GM19351 (cell line): ENCODE measurements at regions not wholly inside any gene's neighbourhood (a gene's known extent, or its start where the extent isn't known, plus 50 kb on each side); places are given as distances from the start of the nearest gene placed in this dataset.

Experiments
- ATAC-seq: cut with Tn5 transposase; IDR thresholded peaks from one replicate; pipeline ENCODE4 v1.9.1; 2021; ENCODE audit warnings: mild to moderate bottlenecking, moderate library complexity; ENCODE audit not compliant: unreplicated experiment

DNA sequence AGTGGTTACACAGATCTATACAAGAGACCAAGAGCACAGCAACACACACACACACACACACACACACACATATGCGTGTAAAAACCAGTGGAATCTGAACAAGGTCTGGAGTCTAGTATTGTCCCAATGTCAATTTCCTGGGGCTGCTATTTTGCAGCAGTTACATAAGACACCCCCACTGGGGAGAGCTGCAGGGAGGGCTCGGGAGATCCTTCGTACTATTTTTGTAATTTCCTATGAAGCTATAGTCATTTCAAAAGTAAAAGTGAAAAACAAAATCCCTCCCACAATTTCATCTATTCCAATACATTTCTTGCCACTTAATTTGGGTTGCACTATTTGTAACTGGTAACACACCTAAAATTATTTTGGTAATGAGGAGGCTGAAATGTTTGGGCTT is 68.5 kb downstream of the C16orf95 start:
- ATAC-seq, result no peak

DNA sequence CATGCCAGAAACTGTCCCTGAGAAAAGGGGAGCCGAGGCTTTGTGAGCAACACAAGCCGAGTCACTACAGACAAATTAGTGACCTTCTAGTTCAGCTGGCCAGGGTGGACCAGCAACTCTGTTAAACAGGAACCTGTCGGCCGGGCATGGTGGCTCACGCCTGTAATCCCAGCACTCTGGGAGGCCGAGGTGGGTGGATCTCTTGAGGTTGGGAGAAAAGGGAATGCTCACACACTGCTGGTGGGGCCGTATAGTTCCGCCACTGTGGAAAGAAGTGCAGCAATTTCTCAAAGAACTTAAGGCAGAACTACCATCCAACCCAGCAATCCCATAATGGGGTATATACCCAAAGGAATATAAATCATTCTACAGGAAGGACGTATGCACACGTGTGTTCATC is 67.8 kb downstream of the C16orf95 start:
- ATAC-seq, result no peak

DNA sequence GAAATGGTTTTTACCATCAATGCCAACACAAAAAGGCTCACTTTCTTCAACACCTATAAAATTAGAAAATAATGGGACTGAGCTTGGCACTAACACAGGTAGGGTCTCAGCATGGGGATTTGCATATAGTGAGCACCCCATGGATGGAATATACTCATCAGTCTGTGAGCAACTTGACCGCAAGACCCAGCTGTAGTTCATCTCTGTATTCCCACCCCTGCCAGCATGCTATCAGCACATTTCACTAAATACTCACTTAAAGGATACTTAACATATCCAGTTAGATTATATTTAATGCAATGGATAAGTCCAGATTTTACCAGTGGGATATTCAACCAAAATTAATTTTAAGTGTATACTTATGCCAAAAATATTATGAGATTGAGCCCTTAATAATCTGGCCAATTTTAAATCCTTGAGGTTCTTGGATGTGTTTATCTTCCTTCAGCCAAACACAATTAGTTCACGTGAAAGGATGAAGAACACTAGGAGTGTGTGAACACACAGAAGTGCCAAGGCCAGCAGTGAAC is 66.7 kb downstream of the C16orf95 start:
- ATAC-seq, result no peak

DNA sequence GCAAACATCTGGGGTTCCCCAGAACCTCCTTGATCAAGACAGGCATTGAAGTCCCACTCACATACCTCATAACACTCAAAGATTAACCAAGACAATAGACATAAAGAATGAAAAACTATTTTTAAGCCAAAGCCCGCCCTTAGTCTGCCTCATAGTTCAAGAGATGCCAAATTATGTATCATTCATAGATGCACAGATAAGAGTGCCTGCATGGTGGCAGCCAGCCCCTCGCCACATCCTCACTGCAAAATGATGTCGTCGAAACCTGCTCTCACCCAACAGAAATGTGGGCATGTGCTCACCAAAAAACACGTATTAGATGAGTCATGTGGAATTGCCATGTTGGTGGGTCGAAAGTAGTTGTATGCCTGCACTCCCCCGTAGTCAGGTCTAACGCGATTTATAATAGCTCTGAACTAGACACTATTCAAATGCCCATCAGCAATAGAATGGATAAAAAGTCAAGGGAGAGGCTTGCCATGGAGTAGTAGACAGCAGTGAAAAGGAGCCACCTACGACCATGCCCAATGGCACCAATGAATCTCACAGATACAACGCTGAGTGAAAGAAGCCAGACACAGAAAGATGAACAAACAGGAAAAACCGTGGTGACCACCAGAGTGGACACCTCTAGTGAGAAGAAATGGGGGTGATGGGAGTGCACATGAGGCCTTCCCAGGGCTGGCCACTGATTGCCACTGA is 64.8 kb downstream of the C16orf95 start:
- ATAC-seq, result no peak
